Endodermal cell (in vitro differentiated cells): ENCODE measurements at regions not wholly inside any gene's neighbourhood (a gene's known extent, or its start where the extent isn't known, plus 50 kb on each side); places are given as distances from the start of the nearest gene placed in this dataset.

Experiments
- DNase-seq: peaks from one replicate; pipeline ENCODE4 v3.0.0-alpha.2; 2017
- H3K27ac ChIP-seq: 2 replicates; pipeline ENCODE4 v1.5.1; 2013; ENCODE audit warnings: mild to moderate bottlenecking, low read depth, low read length, moderate library complexity
- H3K27me3 ChIP-seq: 2 replicates; pipeline ENCODE4 v1.6.1; 2013; ENCODE audit warnings: mild to moderate bottlenecking, low read length, moderate library complexity; ENCODE audit not compliant: insufficient read depth, control insufficient read depth, poor library complexity, severe bottlenecking
- H3K36me3 ChIP-seq: 2 replicates; pipeline ENCODE4 v1.7.0; 2013; ENCODE audit warnings: mild to moderate bottlenecking, low read length, moderate library complexity; ENCODE audit not compliant: control insufficient read depth, insufficient read depth
- H3K4me1 ChIP-seq: one replicate; pipeline ENCODE4 v1.7.0; 2013; ENCODE audit warnings: low read length; ENCODE audit not compliant: control insufficient read depth, insufficient read depth
- H3K4me3 ChIP-seq: 2 replicates; pipeline ENCODE4 v1.5.1; 2013; ENCODE audit warnings: mild to moderate bottlenecking, low read length, moderate library complexity
- H3K9ac ChIP-seq: 2 replicates; pipeline ENCODE4 v1.6.1; 2013; ENCODE audit warnings: mild to moderate bottlenecking, low read length, moderate library complexity; ENCODE audit not compliant: poor library complexity, severe bottlenecking; ENCODE audit errors: extremely low read depth
- H3K9me3 ChIP-seq: 2 replicates; pipeline ENCODE4 v1.6.1; 2013; ENCODE audit warnings: mild to moderate bottlenecking, low read length, moderate library complexity; ENCODE audit not compliant: control insufficient read depth
- H3K27ac Mint-ChIP-seq: 2 replicates; pipeline ENCODE4 v1.8.0; 2020; ENCODE audit warnings: mixed read lengths
- H3K27me3 Mint-ChIP-seq: 2 replicates; pipeline ENCODE4 v1.8.0; 2021; ENCODE audit warnings: mild to moderate bottlenecking, mixed read lengths; ENCODE audit not compliant: insufficient read depth
- H3K36me3 Mint-ChIP-seq: 2 replicates; pipeline ENCODE4 v1.8.0; 2020; ENCODE audit warnings: low read depth, mixed read lengths
- H3K4me1 Mint-ChIP-seq: 2 replicates; pipeline ENCODE4 v1.8.0; 2020; ENCODE audit warnings: mixed read lengths
- H3K4me3 Mint-ChIP-seq: 2 replicates; pipeline ENCODE4 v1.8.0; 2020; ENCODE audit warnings: mild to moderate bottlenecking, moderate library complexity, mixed read lengths
- H3K9me3 Mint-ChIP-seq: 2 replicates; pipeline ENCODE4 v1.8.0; 2020; ENCODE audit warnings: mild to moderate bottlenecking, mixed read lengths
- CTCF ChIP-seq: fragments of 200-600 bp; sonication (generic); conservative IDR thresholded peaks from 2 replicates; pipeline ENCODE4 v1.5.0; 2021; ENCODE audit warnings: antibody characterized with exemption, mild to moderate bottlenecking
- WGBS, 2 experiments: methylation state at CpG; one replicate each; pipeline versions ENCODE4 v1.1.5 to v1.1.7; 2013; ENCODE audit warnings: missing lambda C conversion rate in 2 of 2, mixed read lengths in 1 of 2; ENCODE audit not compliant: insufficient coverage in 1 of 2, insufficient read length in 1 of 2; 5-methylcytosine and 5-hydroxymethylcytosine counted together

DNA sequence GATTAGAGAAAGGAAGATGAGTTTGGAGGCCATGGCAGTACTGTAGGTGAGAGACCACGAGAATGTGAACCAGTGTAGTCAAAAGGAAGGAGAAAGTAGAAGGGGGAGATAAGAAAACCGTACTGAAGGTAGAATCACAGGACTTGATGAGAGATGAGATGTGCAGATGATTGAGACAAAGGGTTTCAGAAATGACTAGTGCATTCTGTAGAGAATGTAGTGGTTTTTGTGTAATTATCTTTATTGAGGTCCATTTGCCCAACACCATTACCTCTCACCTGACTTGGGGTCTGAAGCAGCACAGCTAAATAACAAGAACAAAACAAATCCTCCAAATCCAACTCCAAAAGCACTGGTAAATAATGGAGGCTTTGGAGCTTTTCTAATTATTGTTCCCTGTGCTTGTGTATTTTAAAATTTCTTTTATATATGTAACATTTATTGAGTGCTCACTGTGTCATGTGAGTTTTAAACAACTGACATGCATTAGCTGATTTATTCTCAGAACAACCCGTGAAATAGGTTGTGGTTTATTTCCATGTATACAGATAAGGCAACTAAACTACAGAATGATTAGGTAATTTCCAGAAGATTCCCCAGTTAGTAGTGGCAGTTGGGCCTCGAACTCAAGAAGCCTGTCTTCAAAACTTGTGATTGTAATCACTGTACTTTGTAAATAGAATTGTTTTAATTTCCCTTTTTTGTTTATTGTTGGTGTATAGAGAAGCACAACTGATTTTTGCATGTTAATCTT lies 390.0 kb downstream of the AEBP2 start:
- Histone ChIP-seq H3K27ac (no peak overlapping the region), H3K4me1 (no peaks in the 10 kb centered on the region), H3K36me3 (no peaks in the 10 kb centered on the region), H3K27me3 (no peaks in the 10 kb centered on the region), H3K9me3 (no peaks in the 10 kb centered on the region), H3K4me3 (no peak overlapping the region), H3K9ac (no peak overlapping the region)
- Mint-ChIP-seq H3K4me1 (no peaks in the 10 kb centered on the region), H3K27me3 (no peaks in the 10 kb centered on the region), H3K27ac (no peak overlapping the region), H3K4me3 (no peak overlapping the region), H3K36me3 (no peaks in the 10 kb centered on the region), H3K9me3 (no peaks in the 10 kb centered on the region)
- no peak for TF ChIP-seq CTCF
- 92 to 95% methylated on average over 4 of the region's 4 CpGs for WGBS, 2 experiments
- no peak for DNase-seq

- Mint-ChIP-seq H3K27me3 (no peaks in the 10 kb centered on the region), H3K9me3 (no peaks in the 10 kb centered on the region), H3K4me3 (no peak overlapping the region), H3K36me3 (no peaks in the 10 kb centered on the region), H3K4me1 (no peaks in the 10 kb centered on the region), H3K27ac (no peak overlapping the region)
- Histone ChIP-seq H3K9ac (no peak overlapping the region), H3K4me1 (no peaks in the 10 kb centered on the region), H3K4me3 (no peak overlapping the region), H3K27me3 (no peaks in the 10 kb centered on the region), H3K9me3 (no peaks in the 10 kb centered on the region), H3K36me3 (no peaks in the 10 kb centered on the region), H3K27ac (no peak overlapping the region)
- WGBS, 2 experiments: 100% methylated on average over 2 of the region's 2 CpGs
- TF ChIP-seq CTCF: no peak
- no peak for DNase-seq
Measured at GRCh38 chr12:19830446-19830845, 391.2 kb downstream of the AEBP2 start.

DNA sequence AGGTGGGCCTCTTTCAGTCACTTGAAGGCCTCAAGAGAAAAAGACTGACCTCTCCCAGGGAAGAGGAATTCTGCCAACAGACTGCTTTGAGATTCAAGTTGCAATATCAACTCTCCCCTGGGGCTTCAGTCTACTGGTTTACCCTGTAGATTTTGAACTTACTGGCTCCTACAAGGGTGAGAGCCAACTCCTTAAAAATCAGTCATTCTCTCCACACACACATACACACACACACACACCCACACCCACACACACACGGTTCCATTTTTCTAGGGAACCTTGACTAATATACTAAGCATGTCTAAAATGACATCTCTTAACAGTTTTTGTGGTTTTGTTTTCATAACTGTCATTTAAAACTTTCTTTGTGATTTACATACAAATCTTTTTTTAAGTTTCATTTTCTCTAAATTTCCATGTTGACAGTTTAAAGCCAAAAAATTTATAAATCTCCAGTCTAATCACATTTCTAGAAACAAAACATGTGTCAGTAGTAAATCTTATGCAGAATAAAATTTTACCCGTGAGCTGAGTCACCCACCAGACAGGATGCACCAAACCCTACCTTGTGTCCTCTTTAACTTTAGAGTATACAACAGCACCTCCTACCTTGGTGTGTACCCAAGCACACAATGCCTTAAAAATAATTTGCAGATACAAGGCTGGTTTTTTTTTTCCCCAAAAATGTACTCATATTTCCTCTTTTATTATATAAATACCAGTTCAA lies 394.6 kb downstream of the AEBP2 start:
- Histone ChIP-seq H3K4me3 (no peak overlapping the region), H3K9ac (no peak overlapping the region), H3K9me3 (no peaks in the 10 kb centered on the region), H3K36me3 (no peaks in the 10 kb centered on the region), H3K27ac (no peak overlapping the region), H3K4me1 (no peaks in the 10 kb centered on the region), H3K27me3 (no peaks in the 10 kb centered on the region)
- 88 to 100% methylated on average over 1 to 2 of the region's 2 CpGs for whole genome bisulfite sequencing, 2 experiments
- Mint-ChIP-seq H3K4me1 (no peaks in the 10 kb centered on the region), H3K9me3 (peaks cover 1% of the 10 kb centered on the region), H3K27ac (no peak overlapping the region), H3K36me3 (no peaks in the 10 kb centered on the region), H3K4me3 (no peak overlapping the region), H3K27me3 (no peaks in the 10 kb centered on the region)
- TF ChIP-seq CTCF: no peak
- DNase-seq: no peak
